ENCODE measurements at regions not wholly inside any gene's neighbourhood (a gene's known extent, or its start where the extent isn't known, plus 50 kb on each side); places are given as distances from the start of the nearest gene placed in this dataset.
A peak's percentile ranks its signal among the peaks of the same experiment; 100 is the strongest.

- H3K36me3 ChIP-seq (ENCODE audit: insufficient read depth, low read length, poor library complexity, severe bottlenecking), result no peaks in the 10 kb centered on the region
- CTCF ChIA-PET, result no interaction called here
Measured at GRCh38 chr4:72665171-72665968, 96.3 kb upstream of the ADAMTS3 start.

GRCh38 chr4:72663828-72664227 is 94.8 kb upstream of the ADAMTS3 start:
- ChIA-PET CTCF (no interaction called here), POLR2A (ENCODE audit: low non-redundant PET) (no interaction called here)
- TF ChIP-seq CTCF (conservative IDR thresholded peaks at IDR 0.05; ENCODE audit: low read depth, low read length), result no peak
- no peak for TF ChIP-seq EZH2 (IDR thresholded peaks at IDR 0.05; ENCODE audit: borderline replicate concordance, low read depth, low read length, poor library complexity, severe bottlenecking)
- intact Hi-C loops (cut with micrococcal nuclease; ENCODE audit: unreplicated experiment), result no loop called here
- DNase-seq (ENCODE audit: low spot score), result peak; percentile 3
- Histone ChIP-seq H3K4me1 (ENCODE audit: insufficient read depth, low read length, poor library complexity, severe bottlenecking) (peaks cover 18% of the 10 kb centered on the region), H3K9me3 (ENCODE audit: low read depth, low read length, poor library complexity, severe bottlenecking) (no peaks in the 10 kb centered on the region), H3K27me3 (replicated peaks; ENCODE audit: insufficient read depth, low read depth, low read length, poor library complexity) (no peaks in the 10 kb centered on the region), H3K27ac (ENCODE audit: low read depth, low read length, poor library complexity, severe bottlenecking) (no peak overlapping the region), H3K4me3 (ENCODE audit: low read depth, low read length, poor library complexity, severe bottlenecking) (no peak overlapping the region), H3K36me3 (ENCODE audit: insufficient read depth, low read length, poor library complexity, severe bottlenecking) (no peaks in the 10 kb centered on the region)
- BruUV-seq (replicated peaks), result no TSS peak

More at GRCh38 chr4:72665171-72665968, 96.3 kb upstream of the ADAMTS3 start:
- Histone ChIP-seq H3K4me1 (ENCODE audit: insufficient read depth, low read length, poor library complexity, severe bottlenecking) (peaks cover 18% of the 10 kb centered on the region), H3K4me3 (ENCODE audit: low read depth, low read length, poor library complexity, severe bottlenecking) (no peak overlapping the region), H3K9me3 (ENCODE audit: low read depth, low read length, poor library complexity, severe bottlenecking) (no peaks in the 10 kb centered on the region), H3K27ac (ENCODE audit: low read depth, low read length, poor library complexity, severe bottlenecking) (no peak overlapping the region), H3K27me3 (replicated peaks; ENCODE audit: insufficient read depth, low read depth, low read length, poor library complexity) (no peaks in the 10 kb centered on the region)
- POLR2A ChIA-PET (ENCODE audit: low non-redundant PET), result no interaction called here
- intact Hi-C loops (cut with micrococcal nuclease; ENCODE audit: unreplicated experiment), result no loop called here
- TF ChIP-seq EZH2 (IDR thresholded peaks at IDR 0.05; ENCODE audit: borderline replicate concordance, low read depth, low read length, poor library complexity, severe bottlenecking), result no peak
- no peak for TF ChIP-seq CTCF (conservative IDR thresholded peaks at IDR 0.05; ENCODE audit: low read depth, low read length)
- peak; percentile 59 for DNase-seq (ENCODE audit: low spot score)
- no TSS peak for BruUV-seq (replicated peaks)

GRCh38 chr4:72661830-72662229 is 92.8 kb upstream of the ADAMTS3 start:
- Histone ChIP-seq H3K4me3 (ENCODE audit: low read depth, low read length, poor library complexity, severe bottlenecking) (no peak overlapping the region), H3K9me3 (ENCODE audit: low read depth, low read length, poor library complexity, severe bottlenecking) (no peaks in the 10 kb centered on the region), H3K4me1 (ENCODE audit: insufficient read depth, low read length, poor library complexity, severe bottlenecking) (peaks cover 18% of the 10 kb centered on the region), H3K27me3 (replicated peaks; ENCODE audit: insufficient read depth, low read depth, low read length, poor library complexity) (no peaks in the 10 kb centered on the region), H3K36me3 (ENCODE audit: insufficient read depth, low read length, poor library complexity, severe bottlenecking) (no peaks in the 10 kb centered on the region), H3K27ac (ENCODE audit: low read depth, low read length, poor library complexity, severe bottlenecking) (no peak overlapping the region)
- intact Hi-C loops (cut with micrococcal nuclease; ENCODE audit: unreplicated experiment), result no loop called here
- no TSS peak for BruUV-seq (replicated peaks)
- ChIA-PET POLR2A (ENCODE audit: low non-redundant PET) (no interaction called here), CTCF (no interaction called here)
- TF ChIP-seq EZH2 (IDR thresholded peaks at IDR 0.05; ENCODE audit: borderline replicate concordance, low read depth, low read length, poor library complexity, severe bottlenecking) (no peak), CTCF (conservative IDR thresholded peaks at IDR 0.05; ENCODE audit: low read depth, low read length) (no peak)
- DNase-seq (ENCODE audit: low spot score), result no peak
